ENCODE measurements at regions not wholly inside any gene's neighbourhood (a gene's known extent, or its start where the extent isn't known, plus 50 kb on each side); places are given as distances from the start of the nearest gene placed in this dataset.

GRCh38 chr18:22603902-22604301 is 186.2 kb upstream of the CTAGE1 start:
- Mint-ChIP-seq H3K4me3 (no peak overlapping the region), H3K9me3 (peaks cover 5% of the 10 kb centered on the region), H3K36me3 (no peaks in the 10 kb centered on the region)

GRCh38 chr18:22604390-22604985 is 186.8 kb upstream of the CTAGE1 start:
- no peaks in the 10 kb centered on the region for H3K36me3 Mint-ChIP-seq
- H3K9me3 Mint-ChIP-seq, result peaks cover 5% of the 10 kb centered on the region
- no peak for DNase-seq (ENCODE audit: extremely low spot score, unreplicated experiment)
- H3K27me3 Mint-ChIP-seq, result no peaks in the 10 kb centered on the region
- no peak overlapping the region for H3K4me3 Mint-ChIP-seq
- peaks cover 6% of the 10 kb centered on the region for H3K4me1 Mint-ChIP-seq (ENCODE audit: unreplicated experiment)
- H3K27ac Mint-ChIP-seq, result no peak overlapping the region
- TF ChIP-seq CTCF (conservative IDR thresholded peaks at IDR 0.05), result no peak

More at GRCh38 chr18:22603902-22604301, 186.2 kb upstream of the CTAGE1 start:
- no peak for TF ChIP-seq CTCF (conservative IDR thresholded peaks at IDR 0.05)
- DNase-seq (ENCODE audit: extremely low spot score, unreplicated experiment), result no peak
- Mint-ChIP-seq H3K27ac (no peak overlapping the region), H3K4me1 (ENCODE audit: unreplicated experiment) (peaks cover 5% of the 10 kb centered on the region), H3K27me3 (peaks cover 4% of the 10 kb centered on the region)

GRCh38 chr18:22604986-22605421 is 187.3 kb upstream of the CTAGE1 start:
- Mint-ChIP-seq H3K4me1 (ENCODE audit: unreplicated experiment) (peaks cover 8% of the 10 kb centered on the region), H3K4me3 (no peak overlapping the region), H3K9me3 (peaks cover 5% of the 10 kb centered on the region), H3K27ac (no peak overlapping the region), H3K27me3 (no peaks in the 10 kb centered on the region), H3K36me3 (no peaks in the 10 kb centered on the region)
- no peak for DNase-seq (ENCODE audit: extremely low spot score, unreplicated experiment)
- no peak for TF ChIP-seq CTCF (conservative IDR thresholded peaks at IDR 0.05)

DNA sequence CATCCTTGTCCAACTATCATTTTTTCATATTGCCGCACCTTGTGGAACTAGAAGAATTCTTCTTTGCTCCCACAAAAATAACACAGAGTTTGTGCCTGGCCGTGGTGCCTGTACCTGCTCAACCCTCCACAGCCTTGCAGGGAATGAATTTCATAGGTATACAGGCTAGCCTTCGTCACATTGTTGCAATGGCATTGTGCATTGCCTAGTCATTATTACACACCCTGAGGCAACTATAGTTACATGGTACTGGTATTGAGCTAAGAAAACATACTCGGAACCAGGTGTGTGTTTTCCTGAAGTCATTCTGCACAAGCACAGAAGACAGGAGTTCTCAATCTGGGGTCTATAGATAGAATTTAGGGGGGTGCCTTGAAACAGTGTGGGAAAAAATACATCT is 188.0 kb upstream of the CTAGE1 start:
- no peak for TF ChIP-seq CTCF (conservative IDR thresholded peaks at IDR 0.05)
- peaks cover 5% of the 10 kb centered on the region for H3K4me1 Mint-ChIP-seq (ENCODE audit: unreplicated experiment)
- peaks cover 5% of the 10 kb centered on the region for H3K9me3 Mint-ChIP-seq
- H3K27me3 Mint-ChIP-seq, result no peaks in the 10 kb centered on the region
- peak overlapping the region; percentile 39 for H3K27ac Mint-ChIP-seq
- DNase-seq (ENCODE audit: extremely low spot score, unreplicated experiment), result no peak
- no peaks in the 10 kb centered on the region for H3K36me3 Mint-ChIP-seq
- no peak overlapping the region for H3K4me3 Mint-ChIP-seq

DNA sequence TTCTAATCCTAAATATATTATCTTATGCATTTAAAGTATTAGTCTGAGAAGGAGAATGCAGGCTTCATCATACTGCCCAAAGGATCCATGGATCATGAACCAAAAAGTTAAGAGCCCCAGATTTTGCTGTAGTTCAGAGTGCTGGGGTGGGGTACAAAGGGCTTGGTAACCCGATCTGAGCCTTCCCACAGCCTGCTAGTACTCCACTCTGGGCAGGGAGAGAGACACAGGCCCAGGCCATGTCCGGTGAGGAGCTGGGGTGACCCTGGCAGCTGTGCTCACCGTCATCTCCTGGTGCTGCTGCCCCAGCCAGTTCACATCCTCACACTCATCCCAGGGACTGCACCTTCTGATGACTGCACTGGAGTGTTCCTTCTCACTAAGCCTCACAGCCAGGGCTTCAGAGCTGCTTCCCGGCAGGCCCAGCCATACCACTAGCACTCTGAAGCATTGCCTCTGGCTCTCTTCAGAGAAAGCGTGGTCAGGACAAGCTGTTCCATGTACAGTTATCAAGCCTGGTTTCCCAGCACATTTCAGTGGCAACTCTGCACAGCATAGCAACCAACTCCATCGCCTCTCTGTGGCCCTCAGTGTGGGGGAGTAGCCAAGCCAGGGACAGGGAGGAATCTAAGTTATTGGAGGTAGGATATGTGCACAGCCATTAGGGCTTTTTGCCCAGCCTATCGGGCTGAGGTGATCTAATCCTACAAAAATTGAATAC is 189.0 kb upstream of the CTAGE1 start:
- peaks cover 3% of the 10 kb centered on the region for H3K4me1 Mint-ChIP-seq (ENCODE audit: unreplicated experiment)
- no peaks in the 10 kb centered on the region for H3K36me3 Mint-ChIP-seq
- no peak overlapping the region for H3K4me3 Mint-ChIP-seq
- H3K27ac Mint-ChIP-seq, result no peak overlapping the region
- H3K27me3 Mint-ChIP-seq, result no peaks in the 10 kb centered on the region
- DNase-seq (ENCODE audit: extremely low spot score, unreplicated experiment), result no peak
- TF ChIP-seq CTCF (conservative IDR thresholded peaks at IDR 0.05), result no peak
- H3K9me3 Mint-ChIP-seq, result peaks cover 5% of the 10 kb centered on the region

Data from type B pancreatic cell (in vitro differentiated cells).